ENCODE measurements at regions not wholly inside any gene's neighbourhood (a gene's known extent, or its start where the extent isn't known, plus 50 kb on each side); places are given as distances from the start of the nearest gene placed in this dataset.

DNA sequence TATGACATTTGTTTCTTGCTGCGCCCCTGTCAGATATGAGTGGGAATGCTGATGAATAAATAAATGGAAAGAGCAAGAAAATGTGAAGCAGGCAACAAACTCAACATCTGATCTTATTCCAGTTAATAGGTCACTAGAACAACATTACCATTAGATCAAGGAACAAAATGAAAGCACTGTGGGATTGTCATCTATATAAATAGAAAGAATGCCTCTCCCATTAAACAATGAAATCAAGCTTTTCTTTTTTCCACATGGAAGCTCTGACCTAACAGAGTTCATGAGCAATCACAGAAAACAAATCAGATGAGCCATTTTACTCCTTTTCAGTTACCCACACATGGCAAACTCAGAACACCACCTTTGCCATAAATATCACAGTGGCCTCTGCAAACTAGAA, 354.8 kb downstream of the SUCLA2 start:
- TF ChIP-seq EZH2 (IDR thresholded peaks at IDR 0.05; ENCODE audit: low read depth) (no peak), CTCF (conservative IDR thresholded peaks at IDR 0.05) (no peak)
- Histone ChIP-seq H2AFZ (no peak overlapping the region), H4K20me1 (ENCODE audit: insufficient read depth) (no peaks in the 10 kb centered on the region), H3K27ac (no peak overlapping the region), H3K9me2 (ENCODE audit: insufficient read depth) (no peaks in the 10 kb centered on the region), H3K4me1 (replicated peaks; ENCODE audit: insufficient read depth) (no peaks in the 10 kb centered on the region), H3K36me3 (ENCODE audit: low read depth) (no peaks in the 10 kb centered on the region), H3F3A (ENCODE audit: insufficient read depth, low read depth) (no peaks in the 10 kb centered on the region), H3K4me2 (no peak overlapping the region), H3K79me2 (ENCODE audit: low read depth) (no peaks in the 10 kb centered on the region), H3K4me3 (no peak overlapping the region), H3K27me3 (ENCODE audit: insufficient read depth, low read depth) (no peaks in the 10 kb centered on the region), H3K9me3 (ENCODE audit: insufficient read depth, low read depth) (no peaks in the 10 kb centered on the region)
- BruUV-seq (replicated peaks), result no TSS peak
- POLR2A ChIA-PET (ENCODE audit: unreplicated experiment), result no interaction called here
- DNase-seq, result no peak
- intact Hi-C loops (cut with micrococcal nuclease; ENCODE audit: unreplicated experiment), result no loop called here
- CTCF ChIA-PET, result no interaction called here

DNA sequence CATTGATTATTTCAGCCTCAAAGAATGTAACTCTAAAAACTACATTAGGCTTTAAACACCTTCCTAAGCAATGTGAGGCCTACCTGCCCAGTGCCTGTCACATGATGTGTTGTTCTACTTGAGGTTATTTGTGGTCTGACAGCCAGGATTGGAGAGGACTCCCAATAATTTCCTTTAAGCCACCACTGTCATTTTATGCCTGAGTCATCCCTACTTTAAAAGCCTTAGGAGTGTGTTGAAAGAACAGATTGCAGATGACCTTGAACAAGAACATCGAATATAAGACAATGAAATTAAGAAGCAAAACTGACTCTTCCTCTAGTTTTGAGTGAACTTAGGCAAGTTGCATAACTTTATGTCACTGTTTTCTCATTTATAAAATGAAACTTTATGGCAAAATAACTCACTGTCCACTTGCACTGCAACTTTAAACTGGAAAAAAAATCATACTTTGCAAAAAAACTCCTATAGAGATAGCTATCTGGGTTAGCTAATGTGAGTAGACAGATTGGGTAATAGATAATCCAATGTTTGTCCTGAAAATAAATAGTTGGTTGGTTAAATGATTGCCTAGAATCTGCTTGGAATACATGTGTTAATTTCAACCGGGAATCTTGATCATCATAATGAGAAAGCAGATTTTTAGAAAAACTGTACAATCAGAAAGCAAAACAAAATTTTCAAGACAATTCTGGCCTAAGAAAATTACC, 361.2 kb downstream of the SUCLA2 start:
- Histone ChIP-seq H3F3A (ENCODE audit: insufficient read depth, low read depth) (no peaks in the 10 kb centered on the region), H4K20me1 (ENCODE audit: insufficient read depth) (no peaks in the 10 kb centered on the region), H3K27ac (no peak overlapping the region), H3K4me3 (no peak overlapping the region), H3K79me2 (ENCODE audit: low read depth) (no peaks in the 10 kb centered on the region), H3K9me3 (ENCODE audit: insufficient read depth, low read depth) (no peaks in the 10 kb centered on the region), H3K27me3 (ENCODE audit: insufficient read depth, low read depth) (no peaks in the 10 kb centered on the region), H3K36me3 (ENCODE audit: low read depth) (no peaks in the 10 kb centered on the region), H2AFZ (no peak overlapping the region), H3K4me2 (no peak overlapping the region), H3K9me2 (ENCODE audit: insufficient read depth) (no peaks in the 10 kb centered on the region), H3K4me1 (replicated peaks; ENCODE audit: insufficient read depth) (no peaks in the 10 kb centered on the region)
- intact Hi-C loops (cut with micrococcal nuclease; ENCODE audit: unreplicated experiment), result no loop called here
- ChIA-PET CTCF (no interaction called here), POLR2A (ENCODE audit: unreplicated experiment) (no interaction called here)
- BruUV-seq (replicated peaks), result no TSS peak
- TF ChIP-seq EZH2 (IDR thresholded peaks at IDR 0.05; ENCODE audit: low read depth) (no peak), CTCF (conservative IDR thresholded peaks at IDR 0.05) (no peak)
- DNase-seq, result no peak

GRCh38 chr13:47638627-47639026, 362.4 kb downstream of the SUCLA2 start:
- H3K4me1 ChIP-seq (replicated peaks; ENCODE audit: insufficient read depth), result no peaks in the 10 kb centered on the region
- no peak overlapping the region for H3K27ac ChIP-seq
- no peaks in the 10 kb centered on the region for H3K9me2 ChIP-seq (ENCODE audit: insufficient read depth)
- H3K79me2 ChIP-seq (ENCODE audit: low read depth), result no peaks in the 10 kb centered on the region
- H2AFZ ChIP-seq, result no peak overlapping the region
- TF ChIP-seq CTCF (conservative IDR thresholded peaks at IDR 0.05) (no peak), EZH2 (IDR thresholded peaks at IDR 0.05; ENCODE audit: low read depth) (no peak)
- H3K9me3 ChIP-seq (ENCODE audit: insufficient read depth, low read depth), result no peaks in the 10 kb centered on the region
- ChIA-PET POLR2A (ENCODE audit: unreplicated experiment) (no interaction called here), CTCF (no interaction called here)
- intact Hi-C loops (cut with micrococcal nuclease; ENCODE audit: unreplicated experiment), result no loop called here
- DNase-seq, result no peak
- no peaks in the 10 kb centered on the region for H4K20me1 ChIP-seq (ENCODE audit: insufficient read depth)
- H3K4me3 ChIP-seq, result no peak overlapping the region
- no peaks in the 10 kb centered on the region for H3F3A ChIP-seq (ENCODE audit: insufficient read depth, low read depth)
- no peak overlapping the region for H3K4me2 ChIP-seq
- BruUV-seq (replicated peaks), result no TSS peak
- no peaks in the 10 kb centered on the region for H3K27me3 ChIP-seq (ENCODE audit: insufficient read depth, low read depth)
- H3K36me3 ChIP-seq (ENCODE audit: low read depth), result no peaks in the 10 kb centered on the region

Data from PC-9 (cell line).